SW 1271 (cell line): ENCODE measurements at regions not wholly inside any gene's neighbourhood (a gene's known extent, or its start where the extent isn't known, plus 50 kb on each side); places are given as distances from the start of the nearest gene placed in this dataset.
"Not testable (repeated sequence)": the region's sequence is repeated elsewhere in the genome, so short reads cannot be mapped to it uniquely, and the experiment has no call there.

Experiments used
- DNase-seq, 2 experiments: peaks; one replicate each; lab custom pipeline; 2025; lab: John Stamatoyannopoulos, UW

DNA sequence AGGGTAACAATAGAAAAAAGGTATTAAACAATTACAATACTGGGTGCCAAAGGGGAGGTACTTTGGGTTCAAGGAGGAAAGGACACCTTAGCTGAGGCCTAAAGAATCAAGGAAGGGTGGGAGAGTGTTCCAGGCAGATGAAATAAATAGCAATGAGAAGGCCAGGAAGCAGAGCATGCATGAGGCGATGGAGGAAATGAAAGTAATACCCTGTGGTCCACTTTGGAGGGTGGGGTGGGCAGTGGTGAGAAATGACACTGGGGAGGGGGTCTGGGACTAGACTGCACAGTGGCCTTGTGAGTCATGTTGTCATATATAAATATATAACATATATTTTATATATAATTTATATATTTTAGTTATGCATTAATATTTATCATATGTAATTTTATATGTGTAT lies 55.9 kb downstream of the BHLHE40 start:
- no peak for DNase-seq

DNA sequence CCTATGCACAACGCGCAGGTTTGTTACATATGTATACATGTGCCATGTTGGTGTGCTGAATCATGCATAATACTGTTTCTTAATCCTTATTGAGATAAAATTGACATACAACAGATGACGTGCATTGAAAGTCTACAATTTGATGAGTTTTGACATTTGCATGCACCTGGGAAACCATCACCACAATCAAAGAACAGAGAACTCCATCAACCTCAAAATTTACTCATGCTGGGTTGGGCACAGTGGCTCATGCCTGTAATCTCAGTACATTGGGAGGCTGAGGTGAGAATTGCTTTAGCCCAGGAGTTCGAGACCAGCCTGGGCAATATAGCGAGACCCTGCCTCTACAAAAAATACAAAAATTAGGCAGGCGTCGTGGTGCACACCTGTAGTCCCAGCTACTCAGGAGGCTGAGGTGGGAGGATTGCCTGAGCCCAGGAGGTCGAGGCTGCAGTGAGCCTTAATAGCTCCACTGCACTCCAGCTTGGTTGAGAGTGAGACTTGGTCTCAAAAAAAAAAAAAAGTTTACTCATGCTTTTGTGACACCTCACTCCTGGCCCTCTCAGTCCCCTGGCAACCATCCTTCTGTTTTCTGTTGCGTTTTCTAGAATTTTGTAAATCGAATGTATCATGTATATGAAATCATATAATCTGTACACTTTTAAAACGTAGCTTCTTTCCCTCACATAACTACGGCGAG lies 56.6 kb downstream of the BHLHE40 start:
- DNase-seq: no peak

DNA sequence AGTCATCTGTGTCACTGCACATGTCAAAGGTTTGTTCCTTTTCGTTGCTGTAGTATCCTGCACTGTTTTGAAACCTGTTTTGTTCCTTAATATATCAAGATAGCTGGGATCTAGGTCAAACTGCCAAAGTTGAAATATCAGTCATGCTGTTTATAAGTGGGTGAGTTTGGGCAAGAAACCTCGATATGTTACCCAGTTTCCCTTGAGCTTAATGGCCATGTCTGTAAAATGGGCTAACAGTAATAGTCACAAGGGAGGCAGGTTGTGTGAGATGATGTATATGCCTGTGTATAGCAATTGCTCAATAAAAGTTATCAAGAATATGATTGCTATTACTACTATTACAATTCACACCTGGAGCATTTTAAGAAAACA lies 57.1 kb downstream of the BHLHE40 start:
- DNase-seq: no peak

DNA sequence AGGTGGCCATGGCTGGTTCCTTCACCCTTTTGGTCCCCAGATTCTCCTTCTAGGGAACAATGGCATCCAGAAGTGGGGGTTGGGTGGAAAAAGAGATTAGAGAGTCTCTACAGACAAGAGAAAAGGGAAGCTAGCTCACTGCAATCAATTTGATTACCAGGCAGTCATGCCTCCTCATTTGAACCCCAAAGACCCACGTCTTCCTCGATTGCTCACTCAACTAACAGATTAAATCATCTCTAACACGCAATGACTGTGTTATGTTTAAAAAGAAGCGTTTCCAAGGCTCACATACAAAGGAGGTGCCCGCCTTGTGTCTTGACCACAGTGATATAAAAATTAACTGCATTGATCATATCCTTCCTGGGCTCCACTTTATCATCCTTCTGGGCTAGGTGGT lies 57.6 kb downstream of the BHLHE40 start:
- DNase-seq: no peak

DNA sequence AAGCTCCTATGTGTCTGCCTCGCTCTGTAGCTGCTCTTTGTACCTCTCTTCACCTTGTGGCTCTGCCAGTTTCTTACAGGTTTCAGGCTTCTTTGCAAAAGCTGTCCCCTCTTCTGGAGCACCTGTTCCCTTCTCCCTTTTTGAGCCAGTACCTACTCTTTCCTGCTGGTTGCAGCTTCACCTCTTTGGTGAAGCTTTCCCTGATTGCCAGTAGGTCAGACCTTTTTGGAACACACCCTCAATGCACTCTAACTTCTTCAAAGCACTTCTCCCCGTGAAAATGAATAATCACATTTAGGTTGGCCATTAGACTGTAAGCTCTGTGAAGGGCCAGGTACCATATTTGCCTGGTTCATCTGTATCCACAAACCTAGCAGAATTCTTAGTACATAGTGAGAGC lies 60.3 kb downstream of the BHLHE40 start:
- no peak for DNase-seq

DNA sequence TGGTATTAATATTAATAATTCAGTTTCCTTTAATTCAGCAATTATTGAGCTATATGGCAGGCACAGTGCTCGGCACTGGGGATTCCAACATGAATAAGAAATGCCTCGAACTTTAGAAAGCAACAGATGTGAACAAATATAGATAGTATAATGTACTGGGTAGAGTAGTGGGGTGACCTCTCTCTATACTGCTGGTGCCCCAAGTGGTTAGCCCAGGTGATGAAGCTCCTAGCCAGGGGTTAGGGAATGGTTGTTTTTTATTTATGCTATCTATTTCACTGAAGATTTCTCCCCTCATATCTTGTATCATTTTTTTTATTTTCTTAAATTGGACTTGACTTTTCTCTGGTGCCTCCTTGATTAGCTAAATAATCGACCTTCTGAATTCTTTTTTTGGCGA lies 62.1 kb downstream of the BHLHE40 start:
- DNase-seq: no peak

DNA sequence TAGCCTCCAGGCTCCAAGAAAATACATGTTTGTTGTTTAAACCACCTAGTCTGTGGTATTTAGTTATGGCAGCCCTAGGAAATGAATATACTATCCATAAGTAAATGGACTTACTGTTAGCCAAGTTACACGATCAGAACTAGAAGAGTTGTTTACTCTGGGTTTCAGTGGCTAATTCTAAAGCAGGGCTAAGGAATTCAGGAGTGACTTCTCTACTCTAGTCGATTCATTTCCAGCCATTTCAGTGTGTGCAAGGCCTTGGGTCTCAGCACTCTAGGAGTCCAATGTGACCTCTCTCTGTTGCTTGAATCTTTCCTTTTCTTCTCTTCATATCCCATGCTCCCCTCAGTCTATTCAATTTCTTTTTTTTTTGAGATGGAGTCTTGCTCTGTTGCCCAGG lies 66.7 kb downstream of the BHLHE40 start:
- no peak for DNase-seq

DNA sequence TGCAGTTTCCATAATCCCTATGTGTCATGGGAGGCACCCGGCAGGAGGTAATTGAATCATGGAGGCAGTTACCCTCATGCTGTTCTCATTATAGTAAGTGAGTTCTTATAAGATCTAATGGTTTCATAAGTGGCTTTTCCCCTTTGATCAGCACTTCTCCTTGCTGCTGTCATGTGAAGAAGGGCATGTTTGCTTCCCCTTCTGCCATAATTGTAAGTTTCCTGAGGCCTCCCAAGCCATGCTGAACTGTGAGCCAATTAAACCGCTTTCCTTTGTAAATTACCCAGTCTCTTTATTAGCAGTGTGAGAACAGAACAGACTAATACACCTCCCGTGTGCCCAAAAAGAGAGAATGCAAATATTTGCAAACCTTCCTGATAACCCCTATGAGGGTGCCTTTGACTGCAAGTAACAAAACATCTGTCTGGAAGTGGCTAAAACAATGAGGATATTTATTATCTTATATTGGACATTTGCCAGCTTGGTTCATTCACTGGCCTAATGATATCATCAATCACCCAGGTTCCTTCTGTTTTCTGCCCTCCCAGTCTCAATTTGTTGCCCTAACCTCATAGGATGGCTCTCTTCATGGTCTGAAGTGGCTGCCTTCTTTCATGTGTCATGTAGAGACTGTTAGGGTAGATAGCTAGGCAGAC lies 68.7 kb downstream of the BHLHE40 start:
- DNase-seq: no peak

DNA sequence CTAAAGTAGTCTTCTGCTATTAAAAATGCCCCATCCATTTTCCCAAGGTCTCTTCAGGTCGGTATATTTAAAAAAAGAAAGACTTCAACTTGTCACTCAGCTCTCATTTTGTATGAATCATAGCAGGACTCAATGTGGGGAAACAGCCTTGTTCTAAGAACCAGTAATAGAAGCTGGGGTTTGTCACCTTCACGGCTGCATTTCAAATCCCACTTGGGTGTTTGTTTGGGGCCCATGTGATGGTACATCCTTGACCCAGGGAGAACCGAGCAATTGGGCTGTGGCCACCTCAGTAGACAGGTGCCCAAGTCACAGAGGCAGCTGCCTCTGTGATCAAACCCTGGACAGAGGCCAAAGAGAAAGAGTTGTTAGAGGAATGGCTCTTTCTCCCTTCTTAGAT lies 70.3 kb upstream of the ARL8B start:
- no peak for DNase-seq

DNA sequence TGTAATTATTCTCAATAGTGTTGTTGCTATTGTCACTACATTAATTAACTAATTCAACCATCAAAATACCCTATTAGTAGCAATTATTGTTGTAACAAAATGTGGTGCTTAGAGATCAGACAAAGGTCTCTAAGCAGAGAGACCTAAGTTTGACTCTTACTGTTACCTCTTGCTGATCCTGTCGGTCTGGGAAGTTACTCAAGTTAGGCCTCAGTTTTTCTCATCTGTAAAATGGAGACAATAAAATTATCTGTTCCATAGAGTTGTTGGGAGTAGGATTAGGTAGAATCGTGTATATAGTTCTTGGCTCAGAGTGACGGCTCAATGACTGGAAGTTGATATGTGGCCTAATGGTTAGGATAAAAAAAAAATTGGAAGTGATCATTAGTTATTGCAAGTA lies 69.8 kb upstream of the ARL8B start:
- no peak for DNase-seq

DNA sequence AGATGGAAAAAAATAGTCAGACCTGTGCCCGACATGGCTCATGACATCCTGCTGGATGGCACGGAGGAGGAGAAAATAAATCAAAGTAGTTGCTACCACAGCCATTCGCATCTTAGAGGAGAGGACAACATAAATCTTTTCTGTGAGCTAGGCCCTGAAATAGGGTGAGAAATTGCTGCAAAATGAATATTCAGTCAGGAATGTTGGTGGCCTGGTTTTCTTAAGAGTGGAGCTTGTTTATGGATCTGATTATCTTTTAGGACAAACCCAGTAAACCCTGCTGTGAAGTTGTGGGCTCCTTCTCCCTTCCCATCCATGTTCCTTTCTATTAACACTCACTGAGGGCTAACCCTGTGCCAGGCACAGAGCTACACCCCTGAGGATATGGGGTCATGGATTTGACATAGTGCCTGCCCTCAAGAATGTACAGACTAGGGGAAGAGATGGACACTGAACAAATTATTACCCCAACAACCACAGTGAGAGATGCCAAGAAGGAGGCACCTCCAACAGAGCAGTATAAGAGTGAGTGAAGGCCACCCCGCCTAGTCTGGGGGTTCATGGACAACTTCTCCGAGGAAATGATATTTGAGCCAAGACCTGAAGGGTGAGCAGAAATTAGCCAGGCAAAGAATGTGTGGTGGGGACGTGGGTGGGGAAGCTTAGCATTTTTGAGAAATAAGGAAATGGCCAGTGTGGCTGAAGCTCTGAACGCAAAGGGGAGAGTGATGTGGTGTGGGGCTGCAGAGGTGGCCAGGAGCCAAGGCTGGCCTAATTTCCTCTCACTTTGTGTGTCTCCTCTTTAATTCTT lies 68.9 kb upstream of the ARL8B start:
- no peak for DNase-seq

DNA sequence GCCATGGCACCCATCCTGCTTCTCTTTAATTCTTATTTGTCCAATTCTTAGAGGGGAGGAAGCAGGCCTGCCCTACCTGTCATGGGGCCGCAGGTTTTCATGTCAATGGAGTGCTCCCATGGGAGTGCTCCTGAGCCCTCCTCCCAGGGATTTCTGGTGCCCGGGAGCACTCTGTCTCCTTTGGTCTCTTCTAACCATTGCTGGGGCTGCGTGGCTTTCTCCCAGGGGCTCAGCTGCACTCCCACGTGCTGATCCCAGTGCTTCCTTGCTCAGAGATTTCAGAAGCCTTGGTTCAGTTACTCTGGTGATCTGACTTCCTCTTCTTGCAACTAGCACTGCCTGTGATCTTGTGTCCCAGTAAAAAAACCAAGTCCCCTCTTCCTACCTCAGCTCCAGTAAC lies 68.0 kb upstream of the ARL8B start:
- no peak for DNase-seq

DNA sequence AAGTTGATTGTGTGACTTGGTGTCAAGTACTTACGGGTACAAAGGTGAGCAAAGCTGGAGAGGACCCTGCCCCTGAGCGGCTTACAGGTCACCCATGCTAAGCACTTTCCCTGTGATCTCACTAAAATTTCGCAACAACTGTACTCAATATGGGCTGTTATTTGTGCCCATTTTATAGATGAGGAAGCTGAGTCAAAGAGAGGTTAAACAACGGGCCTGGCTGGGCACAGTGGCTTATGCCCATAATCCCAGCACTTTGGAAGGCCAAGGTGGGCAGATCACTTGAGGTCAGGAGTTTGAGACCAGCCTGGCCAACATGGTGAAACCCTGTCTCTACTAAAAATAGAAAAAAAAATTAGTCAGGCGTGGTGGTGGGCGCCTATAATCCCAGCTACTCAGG lies 67.5 kb upstream of the ARL8B start:
- not testable (repeated sequence) for DNase-seq

DNA sequence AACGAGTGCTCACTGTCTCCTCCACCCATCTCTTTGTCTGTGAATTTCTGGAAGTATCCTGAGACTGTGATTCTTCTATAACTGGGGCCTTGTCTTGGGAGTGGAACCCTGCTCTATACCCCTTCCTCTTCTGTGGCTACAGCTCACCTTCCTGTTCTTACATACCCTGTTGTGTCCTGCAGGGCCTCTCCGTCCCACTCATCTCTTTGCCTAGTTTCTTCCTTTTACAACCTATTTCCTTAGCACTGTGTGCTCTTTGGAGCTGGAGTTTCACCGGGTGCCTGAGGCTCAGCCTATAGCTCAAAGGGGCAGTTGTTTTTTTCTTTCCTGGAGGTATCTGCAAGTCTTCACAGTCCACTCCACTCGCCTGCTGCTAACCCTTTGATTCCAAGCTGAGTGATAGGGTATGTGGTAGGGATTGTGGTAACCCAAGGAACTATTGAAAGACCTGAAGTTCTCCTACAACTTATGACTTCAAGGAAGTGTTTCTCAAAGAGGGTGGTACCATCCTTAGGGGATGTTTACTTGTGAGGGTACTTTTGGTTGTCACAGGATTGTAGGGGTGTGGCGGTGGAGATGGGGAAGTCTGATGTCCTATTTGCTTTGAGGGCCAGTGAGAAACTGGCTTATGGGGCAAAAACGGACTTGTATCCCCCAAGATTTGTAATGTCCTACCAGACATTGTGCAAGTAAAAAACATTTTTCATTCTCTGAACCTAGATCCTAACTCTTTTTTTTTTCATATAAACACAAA lies 66.6 kb upstream of the ARL8B start:
- no peak for DNase-seq

DNA sequence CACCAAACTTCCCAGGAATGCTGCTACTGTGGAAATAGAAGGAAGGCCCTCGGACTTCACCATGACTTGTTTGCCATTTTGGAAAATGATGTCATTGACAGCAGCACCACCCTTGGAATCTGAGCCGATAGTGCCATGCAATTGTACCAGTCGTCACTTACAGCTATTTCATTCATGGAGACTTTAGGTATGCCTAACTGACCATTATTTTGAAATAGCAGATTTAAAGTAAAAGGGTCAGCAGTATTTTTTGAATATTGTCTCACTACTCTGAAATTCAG lies 66.0 kb upstream of the ARL8B start:
- DNase-seq: no peak

DNA sequence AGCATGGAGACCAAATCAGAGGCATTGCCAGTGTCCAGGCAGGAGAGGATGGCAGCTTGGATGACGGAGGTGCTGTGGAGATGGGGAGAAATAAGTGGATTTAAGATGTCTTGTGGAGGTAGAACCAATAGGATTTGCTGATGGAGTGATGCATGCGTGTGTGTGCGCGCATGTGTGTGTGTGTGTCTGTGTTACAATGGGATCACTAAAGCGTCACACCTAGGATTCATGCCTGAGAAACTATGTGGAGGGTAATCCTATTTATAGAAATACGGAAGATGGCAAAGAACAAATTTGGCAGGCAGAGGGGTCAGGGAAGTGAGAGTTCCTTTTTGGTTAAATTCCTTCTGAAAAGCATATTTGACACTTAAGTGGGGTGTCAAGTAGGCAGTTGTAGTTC lies 64.8 kb upstream of the ARL8B start:
- no peak for DNase-seq

DNA sequence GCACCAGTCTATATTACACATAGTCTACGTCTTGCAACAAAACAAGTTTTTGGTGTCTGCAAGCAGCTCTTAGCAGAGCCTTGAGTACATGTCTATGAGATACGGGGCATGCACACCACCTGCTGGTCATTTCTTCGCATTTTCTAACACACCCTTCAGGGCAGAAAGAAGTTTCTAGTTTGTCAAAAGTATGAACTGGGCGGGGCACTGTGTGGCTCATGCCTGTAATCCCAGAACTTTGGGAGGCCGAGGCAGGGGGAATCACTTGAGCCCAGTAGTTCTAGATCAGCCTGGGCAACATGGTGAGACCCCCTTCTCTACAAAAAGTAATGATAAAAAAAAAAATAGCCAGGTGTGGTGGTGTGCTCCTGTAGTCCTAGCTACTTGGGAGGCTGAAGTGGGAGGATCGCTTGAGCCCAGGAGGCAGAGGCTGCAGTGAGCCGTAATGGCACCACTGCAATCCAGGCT lies 64.2 kb upstream of the ARL8B start:
- DNase-seq: peak; percentile 53 to 83

DNA sequence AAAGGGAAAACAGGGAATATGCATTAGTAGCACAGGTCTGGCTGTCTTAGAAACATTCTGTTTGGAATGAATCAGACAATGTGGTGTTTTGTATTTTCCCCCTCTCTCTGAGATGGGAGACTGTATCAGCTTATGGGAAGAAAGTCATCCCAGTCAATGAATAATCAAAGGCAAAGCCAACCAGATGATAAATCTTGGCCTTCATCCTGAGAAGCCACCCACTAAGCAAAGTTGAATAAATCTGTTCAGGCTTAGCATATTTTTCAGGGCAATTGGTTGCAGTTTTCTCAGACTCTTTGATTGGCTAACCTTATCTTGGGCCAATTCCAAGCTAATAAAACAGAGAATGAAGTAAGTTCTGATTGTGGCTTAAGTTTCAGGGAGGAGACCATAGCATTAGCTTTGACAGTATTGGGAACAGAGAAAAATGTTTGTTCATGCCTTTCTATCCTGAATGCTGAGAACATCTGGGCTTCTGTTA lies 63.6 kb upstream of the ARL8B start:
- DNase-seq: no peak

DNA sequence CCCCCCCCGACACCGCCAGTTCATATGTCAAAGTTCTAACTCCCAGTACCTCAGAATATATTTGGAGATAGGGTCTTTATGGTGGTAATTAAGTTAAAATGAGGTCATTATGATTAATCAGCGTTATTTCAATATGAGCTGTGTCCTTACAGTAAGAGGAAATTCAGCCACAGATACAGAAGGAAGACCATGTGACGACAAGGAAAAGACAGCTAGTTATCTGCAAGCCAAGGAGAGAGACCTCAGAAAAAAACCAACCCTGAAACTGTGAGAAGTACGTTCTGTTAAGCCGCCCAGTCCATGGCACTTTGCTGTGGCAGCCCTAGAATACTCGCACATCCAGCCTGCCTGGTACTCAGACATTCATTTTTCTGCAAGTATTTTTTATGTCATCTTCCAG lies 62.3 kb upstream of the ARL8B start:
- no peak for DNase-seq

DNA sequence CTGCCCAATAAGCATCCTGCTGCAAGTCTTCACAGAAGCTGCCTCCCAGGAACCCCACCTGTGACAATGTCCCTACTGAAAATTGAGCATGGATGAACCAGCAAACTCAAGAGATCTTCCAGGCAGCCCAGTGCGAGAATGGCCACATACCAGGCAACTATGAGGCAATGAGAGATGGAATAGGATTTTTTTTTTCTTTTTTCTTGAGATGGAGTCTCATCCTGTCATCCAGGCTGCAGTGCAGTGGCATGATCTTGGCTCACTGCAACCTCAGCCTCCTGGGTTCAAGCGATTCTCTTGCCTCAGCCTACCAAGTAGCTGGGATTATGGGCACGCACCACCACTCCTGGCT lies 60.9 kb upstream of the ARL8B start:
- no peak for DNase-seq

DNA sequence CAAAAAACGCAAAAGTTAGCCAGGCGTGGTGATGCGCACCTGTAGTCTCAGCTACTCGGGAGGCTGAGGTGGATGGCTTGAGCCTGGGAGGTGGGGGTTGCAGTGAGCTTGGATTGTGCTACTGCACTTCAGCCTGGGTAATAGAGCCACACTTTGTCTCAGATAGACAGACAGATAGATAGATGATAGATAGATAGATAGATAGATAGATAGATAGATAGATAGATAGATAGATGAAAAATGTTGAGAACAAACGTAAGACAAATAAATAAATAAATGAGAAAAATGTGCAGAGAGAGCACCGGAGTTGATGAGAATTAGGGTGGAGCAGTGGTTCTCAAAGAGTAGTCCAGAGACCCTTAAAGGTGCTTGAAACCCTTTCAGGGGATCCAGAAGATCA lies 58.4 kb upstream of the ARL8B start:
- DNase-seq: no peak

DNA sequence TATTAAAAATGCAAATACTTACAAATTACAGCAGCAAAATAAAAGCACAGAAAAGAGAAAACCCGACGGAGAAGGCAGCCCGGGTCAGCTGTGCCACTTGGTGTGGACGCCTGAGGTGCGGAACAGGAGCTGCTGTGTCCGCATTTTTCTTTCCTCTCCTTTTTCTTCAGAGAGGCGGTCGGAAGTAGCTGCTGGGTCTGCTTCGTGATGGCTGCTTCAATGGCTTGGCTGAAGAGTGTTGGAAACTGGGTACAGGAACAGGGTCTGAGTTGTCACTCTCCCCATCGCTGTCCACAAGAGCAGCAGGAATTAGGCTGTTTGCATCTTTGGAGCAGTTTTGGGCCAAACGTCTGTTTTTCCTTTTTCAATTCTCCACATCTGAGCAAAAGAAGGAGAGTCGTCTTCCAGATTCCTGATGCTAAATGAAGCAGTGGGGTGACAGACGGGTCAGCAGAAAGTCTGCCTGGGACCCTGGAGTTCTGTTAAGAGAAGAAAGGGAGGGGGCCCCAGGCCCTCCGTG lies 53.5 kb upstream of the ARL8B start:
- no peak for DNase-seq
